Right lobe of liver (tissue), 6 donors: ENCODE measurements at regions not wholly inside any gene's neighbourhood (a gene's known extent, or its start where the extent isn't known, plus 50 kb on each side); places are given as distances from the start of the nearest gene placed in this dataset.

Experiments
- ATAC-seq, 4 donors: fragments of 200-7000 bp; cut with Tn5 transposase; one replicate each; pipeline ENCODE4 v1.9.1; 2020; ENCODE audit warnings: mild to moderate bottlenecking in 4 of 4, moderate library complexity in 4 of 4
- DNase-seq, 3 donors: peaks; one replicate each; pipeline ENCODE4 v3.0.0-alpha.2; 2020
- H3K27ac ChIP-seq, 3 donors: fragments of 200-600 bp; one replicate each; pipeline ENCODE4 v1.8.0; 2022
- H3K27me3 ChIP-seq, 2 donors: fragments of 200-600 bp; one replicate each; pipeline ENCODE4 v1.8.0; 2022
- H3K36me3 ChIP-seq, 4 donors: fragments of 200-600 bp; sonication (generic) in 1 of 4; one replicate each; pipeline versions ENCODE4 v1.5.1 to v1.8.0; 2017 to 2022; ENCODE audit warnings: control low read depth in 1 of 4
- H3K4me1 ChIP-seq, 4 donors: fragments of 200-600 bp; sonication (generic) in 1 of 4; one replicate each; pipeline versions ENCODE4 v1.5.1 to v1.8.0; 2017 to 2022; ENCODE audit warnings: control low read depth in 1 of 4
- H3K4me3 ChIP-seq, 3 donors: fragments of 200-600 bp; one replicate each; pipeline ENCODE4 v1.8.0; 2022
- H3K9me3 ChIP-seq, 4 donors: fragments of 200-600 bp; sonication (generic) in 1 of 4; one replicate each; pipeline versions ENCODE4 v1.5.1 to v1.8.0; 2017 to 2022; ENCODE audit warnings: control low read depth in 1 of 4
- CTCF ChIP-seq, 4 donors: fragments of 200-600 bp in 3 of 4; fragments of 450-650 bp in 1 of 4; IDR thresholded peaks; one replicate each; pipeline versions ENCODE4 v1.5.1 to v1.8.0; 2016 to 2022; ENCODE audit warnings: antibody characterized with exemption in 4 of 4, mild to moderate bottlenecking in 2 of 4
- POLR2A ChIP-seq: fragments of 450-650 bp; IDR thresholded peaks from one replicate; pipeline ENCODE4 v1.6.1; 2017; ENCODE audit warnings: antibody characterized with exemption, mild to moderate bottlenecking
- WGBS: methylation state at CpG from one replicate; pipeline ENCODE4 v1.1.6; 2018; ENCODE audit warnings: low coverage, low lambda C conversion rate; ENCODE audit not compliant: insufficient coverage; ENCODE audit errors: missing lambda C conversion rate; 5-methylcytosine and 5-hydroxymethylcytosine counted together
- intact Hi-C, 2 donors: fragments of 100-400 bp; cut with DNase I; formaldehyde crosslinking; loops; one replicate each; pipeline versions ENCODE4 v1.11.2 to v1.14.1; 2022
- donor health status: DM: no; HTN: yes; CAD: no.
- donor health status: DM: no; HTN: no; CAD: no.
- donor health status: DM: no; HTN: no; CAD: no.
- donor health status: DM: no; HTN: yes; CAD: no.
- donor health status: DM: no; HTN: yes; CAD: no.

GRCh38 chr18:68480196-68480595, 234.7 kb downstream of the TMX3 start:
- no peak overlapping the region for H3K4me3 ChIP-seq
- no peaks in the 10 kb centered on the region for H3K36me3 ChIP-seq
- no peaks in the 10 kb centered on the region for H3K27me3 ChIP-seq
- WGBS: 24% methylated on average over 4 of the region's 4 CpGs
- TF ChIP-seq CTCF (IDR thresholded peaks at IDR 0.05): no peak
- no peak for TF ChIP-seq POLR2A
- no peak for DNase-seq
- H3K4me1 ChIP-seq: no peaks in the 10 kb centered on the region
- intact Hi-C loops: no loop called here
- no peak overlapping the region for H3K27ac ChIP-seq
- H3K9me3 ChIP-seq: no peaks in the 10 kb centered on the region
- no peak for ATAC-seq

DNA sequence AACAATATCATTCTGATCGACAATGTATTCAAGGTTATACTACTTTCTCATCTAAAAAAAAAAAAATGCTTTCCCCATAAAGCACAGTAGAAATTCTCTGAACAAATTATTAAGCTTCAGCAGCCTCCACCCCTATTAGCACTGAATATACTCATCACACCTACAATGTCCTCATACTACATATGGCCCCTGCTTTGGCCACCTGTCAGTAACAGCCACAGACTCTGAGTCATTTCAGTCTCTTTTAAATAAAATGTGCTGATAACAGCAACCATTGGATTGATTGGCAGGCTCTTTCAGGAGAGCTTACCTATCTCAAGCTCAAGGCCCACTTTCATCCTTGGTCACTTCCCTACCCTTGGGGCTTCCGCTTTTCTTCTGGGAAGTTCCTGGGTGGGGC, 236.7 kb downstream of the TMX3 start:
- WGBS: 95% methylated on average over 2 of the region's 2 CpGs
- TF ChIP-seq CTCF (IDR thresholded peaks at IDR 0.05): no peak
- TF ChIP-seq POLR2A: no peak

GRCh38 chr18:68475883-68476282, 239.0 kb downstream of the TMX3 start:
- H3K4me1 ChIP-seq: no peaks in the 10 kb centered on the region

More for the DNA sequence above, 236.7 kb downstream of the TMX3 start:
- no peaks in the 10 kb centered on the region for H3K4me1 ChIP-seq
- intact Hi-C loops: no loop called here
- no peak for DNase-seq
- no peak overlapping the region for H3K4me3 ChIP-seq
- H3K36me3 ChIP-seq: no peaks in the 10 kb centered on the region
- H3K9me3 ChIP-seq: no peaks in the 10 kb centered on the region
- no peak for ATAC-seq
- no peak overlapping the region for H3K27ac ChIP-seq
- H3K27me3 ChIP-seq: no peaks in the 10 kb centered on the region

DNA sequence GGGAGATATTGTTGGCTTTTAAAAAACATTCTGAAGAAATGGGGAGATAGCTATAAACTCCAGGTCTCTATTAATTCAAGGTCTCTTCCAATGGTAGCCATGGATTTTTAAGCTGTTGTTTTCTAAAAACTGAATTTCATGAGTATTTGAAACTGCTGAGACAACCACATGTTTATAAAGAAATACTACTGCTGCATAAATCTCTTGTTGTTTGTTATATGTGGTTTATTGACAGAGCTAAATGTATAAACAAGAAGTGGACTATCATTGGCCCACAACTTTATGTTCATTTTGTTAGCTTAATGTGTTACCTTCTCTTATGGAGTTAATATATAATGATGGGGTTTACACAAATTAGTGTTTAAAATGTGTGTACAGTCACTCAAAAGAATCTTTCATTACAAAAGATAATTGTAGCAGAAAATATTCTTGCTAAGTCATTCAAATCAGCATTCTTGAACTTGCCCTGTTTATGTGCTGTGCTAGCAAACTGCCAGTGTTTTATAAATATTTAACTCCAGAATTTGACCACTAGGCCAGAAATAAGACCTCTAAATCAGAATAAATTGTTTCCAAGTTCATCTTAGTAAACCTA, 242.1 kb downstream of the TMX3 start:
- Histone ChIP-seq H3K36me3 (no peaks in the 10 kb centered on the region), H3K4me3 (no peak overlapping the region), H3K4me1 (no peaks in the 10 kb centered on the region), H3K27me3 (no peaks in the 10 kb centered on the region), H3K9me3 (no peaks in the 10 kb centered on the region), H3K27ac (no peak overlapping the region)
- no peak for DNase-seq
- ATAC-seq: no peak
- TF ChIP-seq POLR2A (no peak), CTCF (IDR thresholded peaks at IDR 0.05) (no peak)
- intact Hi-C loops: no loop called here

More at GRCh38 chr18:68475883-68476282, 239.0 kb downstream of the TMX3 start:
- H3K4me3 ChIP-seq: no peak overlapping the region
- no peaks in the 10 kb centered on the region for H3K9me3 ChIP-seq
- no peaks in the 10 kb centered on the region for H3K36me3 ChIP-seq
- intact Hi-C loops: no loop called here
- no peak overlapping the region for H3K27ac ChIP-seq
- no peaks in the 10 kb centered on the region for H3K27me3 ChIP-seq
- 71% methylated on average over 3 of the region's 3 CpGs for WGBS
- no peak for TF ChIP-seq CTCF (IDR thresholded peaks at IDR 0.05)
- TF ChIP-seq POLR2A: no peak
- DNase-seq: no peak
- no peak for ATAC-seq
